Esophagus (tissue), 2 donors: ENCODE measurements at regions not wholly inside any gene's neighbourhood (a gene's known extent, or its start where the extent isn't known, plus 50 kb on each side); places are given as distances from the start of the nearest gene placed in this dataset.

Experiments
- H3K27ac ChIP-seq, 2 donors: one replicate each; pipeline ENCODE4 v1.5.1; 2013; ENCODE audit warnings: low read depth in 2 of 2, mild to moderate bottlenecking in 2 of 2, inconsistent platforms in 1 of 2, low read length in 1 of 2, moderate library complexity in 1 of 2
- H3K27me3 ChIP-seq, 2 donors: one replicate each; pipeline ENCODE4 v1.6.1; 2013; ENCODE audit warnings: low read length in 2 of 2, control low read depth in 1 of 2, mild to moderate bottlenecking in 1 of 2; ENCODE audit not compliant: insufficient read depth in 2 of 2, control insufficient read depth in 1 of 2
- H3K36me3 ChIP-seq, 2 donors: one replicate each; pipeline ENCODE4 v1.6.1; 2013; ENCODE audit warnings: low read length in 1 of 2; ENCODE audit not compliant: control insufficient read depth in 2 of 2, insufficient read depth in 2 of 2
- H3K4me1 ChIP-seq, 2 donors: one replicate each; pipeline ENCODE4 v1.6.1; 2013; ENCODE audit warnings: low read length in 1 of 2; ENCODE audit not compliant: control insufficient read depth in 2 of 2, insufficient read depth in 2 of 2
- H3K4me3 ChIP-seq, 2 donors: one replicate each; pipeline ENCODE4 v1.5.1; 2013; ENCODE audit warnings: low read length in 2 of 2, mild to moderate bottlenecking in 2 of 2, low read depth in 1 of 2, moderate library complexity in 1 of 2
- H3K9me3 ChIP-seq, 2 donors: one replicate each; pipeline ENCODE4 v1.6.1; 2013; ENCODE audit warnings: mild to moderate bottlenecking in 2 of 2, low read depth in 1 of 2, low read length in 1 of 2, moderate library complexity in 1 of 2; ENCODE audit not compliant: control insufficient read depth in 2 of 2, insufficient read depth in 1 of 2
- WGBS, 2 donors: extraction: QIAGEN DNeasy Blood & Tissue Kit; methylation state at CpG; one replicate each; pipeline ENCODE4 v1.1.7; 2013; 5-methylcytosine and 5-hydroxymethylcytosine counted together
- donor health status: healthy with polysubstance abuse.
- donor health status: Bipolar disorder and iron deficiency.

DNA sequence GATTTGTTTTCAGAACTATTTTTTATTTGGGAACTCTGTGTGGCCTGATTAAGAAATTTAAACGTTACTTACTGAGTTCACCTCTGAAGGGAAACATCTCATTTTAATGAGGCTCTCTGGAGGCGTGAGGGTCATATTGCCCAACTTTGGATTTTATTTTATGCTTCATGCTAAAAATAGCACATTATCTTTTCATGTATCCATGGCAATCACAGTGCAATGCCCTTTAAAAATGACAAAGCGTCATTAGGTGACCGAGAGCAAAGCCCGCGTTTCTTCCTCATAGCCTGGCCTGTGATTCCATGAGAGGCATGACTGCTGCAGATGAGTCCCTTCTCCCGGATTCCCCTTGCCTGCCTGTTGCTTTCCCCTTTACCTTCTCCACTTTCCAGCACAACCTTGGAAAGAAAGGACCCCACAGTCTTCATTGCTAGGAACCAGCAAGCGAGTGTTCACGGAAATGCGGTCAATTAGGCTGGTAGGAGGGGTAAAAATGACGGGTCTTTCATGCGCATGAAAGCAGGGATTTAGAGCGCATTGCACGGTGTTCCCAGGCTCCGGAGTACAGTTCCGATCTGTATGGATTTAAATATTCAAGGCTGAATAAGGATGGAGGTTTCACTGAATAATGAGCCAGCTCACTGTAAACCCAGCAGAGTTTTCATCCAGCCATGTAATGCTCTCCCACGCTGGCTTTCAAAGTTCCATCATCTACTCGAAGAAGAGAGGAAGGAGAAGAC is 98.2 kb upstream of the PITRM1 start:
- H3K4me3 ChIP-seq = no peak overlapping the region
- H3K4me1 ChIP-seq = peaks cover 0 to 2% of the 10 kb centered on the region in 2 donors
- no peaks in the 10 kb centered on the region for H3K27me3 ChIP-seq
- H3K36me3 ChIP-seq = no peaks in the 10 kb centered on the region
- WGBS, 2 donors = 82 to 87% methylated on average over 18 of the region's 18 CpGs
- no peak overlapping the region for H3K27ac ChIP-seq
- H3K9me3 ChIP-seq = no peaks in the 10 kb centered on the region

DNA sequence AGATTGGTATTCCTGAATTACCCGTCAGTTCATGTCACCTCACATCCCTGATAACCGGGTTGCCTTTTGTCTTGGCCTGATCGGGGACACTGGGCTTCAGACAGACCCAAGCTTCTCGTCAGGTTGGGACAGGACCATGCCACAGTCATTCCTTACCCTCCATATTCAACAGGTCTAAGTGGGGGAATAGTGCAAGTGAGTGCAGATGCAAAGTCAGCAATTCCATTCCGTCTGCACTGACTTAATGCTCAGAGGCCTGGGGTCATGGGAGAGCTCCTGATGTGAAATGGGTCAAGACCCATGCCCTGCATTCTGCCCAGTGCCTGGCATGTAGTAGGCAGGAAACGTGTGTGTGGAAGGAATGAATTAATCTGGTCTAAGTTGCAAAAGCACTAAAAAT is 95.4 kb upstream of the PITRM1 start:
- Histone ChIP-seq H3K27me3 (no peaks in the 10 kb centered on the region), H3K36me3 (no peaks in the 10 kb centered on the region), H3K4me3 (no peak overlapping the region), H3K27ac (no peak overlapping the region), H3K9me3 (no peaks in the 10 kb centered on the region), H3K4me1 (peaks cover 0 to 2% of the 10 kb centered on the region in 2 donors)
- WGBS, 2 donors = 79 to 83% methylated on average over 6 of the region's 6 CpGs

DNA sequence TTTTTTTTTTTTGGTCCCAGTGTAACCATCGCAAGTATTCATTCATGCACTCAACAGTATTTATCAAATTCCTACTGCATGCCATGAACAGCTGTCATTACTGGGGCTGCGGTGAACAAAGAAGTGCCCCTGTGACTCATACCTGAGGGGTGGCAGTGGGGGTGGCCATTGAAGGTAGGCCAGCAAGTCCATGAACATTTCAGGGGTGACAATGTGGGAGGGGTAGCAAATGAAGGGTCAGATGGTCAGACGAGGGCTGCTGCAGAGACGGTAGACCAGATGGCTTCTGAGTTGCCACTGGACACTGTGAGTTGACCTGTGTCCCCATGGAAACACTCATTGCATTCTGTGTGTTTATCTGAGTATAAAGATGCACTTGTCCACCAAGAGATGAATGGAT is 92.5 kb upstream of the PITRM1 start:
- Histone ChIP-seq H3K4me3 (no peak overlapping the region), H3K27me3 (no peaks in the 10 kb centered on the region), H3K9me3 (no peaks in the 10 kb centered on the region), H3K36me3 (no peaks in the 10 kb centered on the region), H3K27ac (no peak overlapping the region), H3K4me1 (peaks cover 0 to 2% of the 10 kb centered on the region in 2 donors)
- 66 to 69% methylated on average over 4 of the region's 4 CpGs for WGBS, 2 donors

DNA sequence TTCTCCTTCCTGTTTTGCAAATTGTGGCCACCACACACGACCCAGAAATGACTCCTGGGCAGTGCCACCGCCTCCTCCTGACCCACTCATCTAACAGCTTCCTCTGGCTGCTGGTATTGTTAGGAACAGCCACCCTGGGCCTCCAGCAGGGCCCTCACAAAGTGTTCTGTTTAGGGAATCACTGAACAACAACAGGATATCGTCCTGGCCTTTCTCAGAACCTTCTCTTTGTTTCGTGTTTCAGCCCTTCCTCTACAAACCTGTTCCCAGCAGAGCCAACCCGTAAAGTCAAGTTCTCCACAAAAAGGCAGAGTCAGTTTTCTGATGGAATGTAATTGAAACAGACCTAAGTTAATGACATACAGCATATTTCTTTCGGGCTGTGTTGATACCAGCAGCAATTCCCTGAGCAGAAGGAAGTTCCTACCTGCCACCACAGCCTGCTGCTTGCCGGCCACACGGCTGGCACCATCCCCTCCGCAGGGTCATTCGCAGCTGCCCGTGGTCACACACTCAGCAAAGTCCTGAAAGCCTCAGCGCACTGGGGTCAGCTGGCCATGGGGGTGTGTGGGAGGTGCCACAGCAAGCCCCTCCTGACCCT is 91.7 kb upstream of the PITRM1 start:
- no peak overlapping the region for H3K27ac ChIP-seq
- WGBS, 2 donors = 65 to 72% methylated on average over 12 of the region's 12 CpGs
- H3K36me3 ChIP-seq = no peaks in the 10 kb centered on the region
- H3K4me1 ChIP-seq = peaks cover 0 to 2% of the 10 kb centered on the region in 2 donors
- no peaks in the 10 kb centered on the region for H3K9me3 ChIP-seq
- no peak overlapping the region for H3K4me3 ChIP-seq
- H3K27me3 ChIP-seq = no peaks in the 10 kb centered on the region

DNA sequence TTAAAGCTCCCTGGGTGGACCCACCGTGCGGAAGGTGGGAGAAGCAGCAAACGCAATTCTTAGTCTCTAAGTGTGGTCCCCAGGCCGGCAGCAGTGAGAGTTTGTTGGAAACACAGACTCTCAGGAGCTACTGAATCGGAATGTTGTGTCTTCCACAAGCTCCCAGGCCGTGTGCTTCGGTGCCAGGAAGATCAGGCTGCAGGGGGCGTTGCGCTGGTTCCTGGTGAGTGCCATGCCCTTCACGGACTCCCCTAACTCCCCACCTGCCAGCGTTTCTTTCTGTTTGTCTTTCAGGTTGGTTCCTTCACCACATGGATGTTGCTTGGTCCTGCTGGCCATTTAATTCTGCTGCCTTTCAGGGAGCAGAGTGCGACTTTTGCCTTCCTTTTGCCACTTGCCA is 91.2 kb upstream of the PITRM1 start:
- Histone ChIP-seq H3K9me3 (no peaks in the 10 kb centered on the region), H3K27me3 (no peaks in the 10 kb centered on the region), H3K4me1 (peaks cover 0 to 2% of the 10 kb centered on the region in 2 donors), H3K36me3 (no peaks in the 10 kb centered on the region), H3K4me3 (no peak overlapping the region), H3K27ac (peak overlapping the region in 1 of 2 donors; percentile 33)
- 82% methylated on average over 12 of the region's 12 CpGs for WGBS, 2 donors

DNA sequence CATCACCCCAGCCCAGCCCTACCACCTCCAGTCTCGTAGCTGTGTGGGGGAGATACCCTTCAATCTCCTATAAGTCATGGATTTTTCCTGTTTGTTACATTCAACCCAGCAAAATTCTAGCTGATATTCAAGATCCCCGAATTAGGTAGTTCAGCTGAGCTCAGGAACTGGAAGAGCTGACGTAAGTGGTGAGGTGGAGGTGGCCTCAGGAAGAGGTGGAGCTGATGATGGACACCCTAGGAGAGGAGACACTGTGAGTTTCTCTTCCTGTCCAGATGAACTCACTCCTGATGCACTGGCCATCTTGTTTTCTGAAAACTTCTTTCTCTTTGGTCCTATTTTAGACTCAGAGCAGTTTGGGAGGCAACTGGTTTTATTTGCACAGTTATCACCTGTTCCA is 90.5 kb upstream of the PITRM1 start:
- no peaks in the 10 kb centered on the region for H3K36me3 ChIP-seq
- no peak overlapping the region for H3K4me3 ChIP-seq
- no peak overlapping the region for H3K27ac ChIP-seq
- WGBS, 2 donors = 52 to 56% methylated on average over 3 of the region's 3 CpGs
- no peaks in the 10 kb centered on the region for H3K9me3 ChIP-seq
- peaks cover 0 to 2% of the 10 kb centered on the region in 2 donors for H3K4me1 ChIP-seq
- no peaks in the 10 kb centered on the region for H3K27me3 ChIP-seq

DNA sequence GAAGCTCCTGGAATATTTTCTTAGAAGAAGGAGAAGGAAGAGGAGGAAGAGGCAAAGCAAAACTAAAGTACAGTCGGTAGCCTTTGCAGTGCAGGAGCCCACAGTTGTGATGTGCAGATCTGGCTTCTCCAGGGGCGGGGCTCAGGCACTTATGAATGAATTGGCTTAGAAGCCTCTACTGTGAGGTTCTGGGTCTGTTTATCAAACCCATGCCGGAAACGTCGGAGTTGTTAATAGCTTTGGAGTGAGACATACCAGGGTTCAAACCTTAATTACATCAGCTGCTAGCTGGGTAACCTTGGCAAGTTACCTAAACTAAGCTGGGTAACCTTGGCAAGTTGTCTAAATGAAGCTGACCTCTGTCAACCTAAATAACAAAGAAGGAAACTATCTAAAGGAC is 89.3 kb upstream of the PITRM1 start:
- H3K27me3 ChIP-seq = no peaks in the 10 kb centered on the region
- no peak overlapping the region for H3K27ac ChIP-seq
- no peaks in the 10 kb centered on the region for H3K36me3 ChIP-seq
- 54 to 66% methylated on average over 5 of the region's 5 CpGs for WGBS, 2 donors
- H3K4me3 ChIP-seq = no peak overlapping the region
- no peaks in the 10 kb centered on the region for H3K4me1 ChIP-seq
- H3K9me3 ChIP-seq = no peaks in the 10 kb centered on the region

DNA sequence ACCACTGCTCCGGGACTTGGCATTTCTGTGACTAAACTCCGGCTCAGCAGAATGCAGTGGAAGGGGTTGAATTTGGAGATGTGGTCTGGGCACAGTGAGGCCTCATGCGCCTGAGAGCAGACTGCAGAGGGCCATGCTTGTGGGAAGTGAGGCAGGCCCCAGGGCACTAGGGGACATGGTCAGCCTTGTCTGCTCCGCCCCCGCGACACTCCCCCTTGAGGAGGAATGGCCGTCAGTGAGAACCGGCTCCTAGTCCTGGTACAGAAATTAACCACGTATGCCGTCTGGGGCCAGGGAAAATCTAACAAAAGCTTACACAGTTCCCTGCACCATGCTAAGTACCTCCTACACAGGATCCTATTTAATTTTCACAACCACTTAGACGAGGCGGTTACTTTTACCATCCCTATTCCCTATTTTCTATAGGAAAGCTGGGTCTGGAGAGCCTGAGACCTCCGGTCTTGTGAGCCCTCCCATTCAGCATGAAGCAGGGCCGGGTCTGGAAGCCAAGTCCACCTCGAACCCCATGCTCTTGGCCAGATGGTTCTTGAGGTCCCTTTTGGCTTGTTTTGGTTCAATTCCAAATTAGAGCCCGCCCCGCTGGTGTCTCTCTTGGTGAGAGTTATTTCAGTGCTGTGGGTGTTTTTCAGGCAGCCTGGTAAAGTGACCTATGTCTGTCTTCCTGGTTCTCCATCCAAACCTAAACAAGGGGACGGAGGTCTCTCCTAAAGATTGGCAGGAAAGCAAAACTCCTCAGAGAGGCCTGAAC is 87.7 kb upstream of the PITRM1 start:
- 89 to 91% methylated on average over 18 of the region's 18 CpGs for WGBS, 2 donors
- Histone ChIP-seq H3K4me1 (no peaks in the 10 kb centered on the region), H3K9me3 (no peaks in the 10 kb centered on the region), H3K27ac (no peak overlapping the region), H3K4me3 (no peak overlapping the region), H3K36me3 (no peaks in the 10 kb centered on the region), H3K27me3 (no peaks in the 10 kb centered on the region)

DNA sequence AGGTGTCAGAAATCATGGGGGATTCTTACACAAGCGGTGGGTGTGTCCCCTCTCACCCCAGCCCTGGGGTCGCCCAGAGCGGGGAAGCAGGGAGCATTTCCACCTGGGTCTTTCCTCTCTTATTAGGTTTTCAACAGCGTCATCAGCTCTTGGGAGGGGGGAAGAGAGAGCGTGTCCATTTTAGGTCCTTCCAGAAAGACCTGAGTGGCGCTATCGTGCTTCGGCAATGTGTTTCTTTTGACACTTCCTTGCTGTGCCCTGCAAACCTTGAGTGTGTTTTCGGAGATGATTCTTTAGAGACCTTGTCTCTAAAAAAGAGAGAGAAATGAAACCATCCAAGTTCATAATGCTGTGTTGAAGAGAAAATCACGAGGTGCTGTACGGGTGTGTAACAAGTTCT is 86.9 kb upstream of the PITRM1 start:
- Histone ChIP-seq H3K36me3 (no peaks in the 10 kb centered on the region), H3K27ac (no peak overlapping the region), H3K27me3 (no peaks in the 10 kb centered on the region), H3K4me3 (no peak overlapping the region), H3K4me1 (no peaks in the 10 kb centered on the region), H3K9me3 (no peaks in the 10 kb centered on the region)
- WGBS, 2 donors = 91 to 94% methylated on average over 11 of the region's 11 CpGs
